ENCODE measurements at regions not wholly inside any gene's neighbourhood (a gene's known extent, or its start where the extent isn't known, plus 50 kb on each side); places are given as distances from the start of the nearest gene placed in this dataset.

DNA sequence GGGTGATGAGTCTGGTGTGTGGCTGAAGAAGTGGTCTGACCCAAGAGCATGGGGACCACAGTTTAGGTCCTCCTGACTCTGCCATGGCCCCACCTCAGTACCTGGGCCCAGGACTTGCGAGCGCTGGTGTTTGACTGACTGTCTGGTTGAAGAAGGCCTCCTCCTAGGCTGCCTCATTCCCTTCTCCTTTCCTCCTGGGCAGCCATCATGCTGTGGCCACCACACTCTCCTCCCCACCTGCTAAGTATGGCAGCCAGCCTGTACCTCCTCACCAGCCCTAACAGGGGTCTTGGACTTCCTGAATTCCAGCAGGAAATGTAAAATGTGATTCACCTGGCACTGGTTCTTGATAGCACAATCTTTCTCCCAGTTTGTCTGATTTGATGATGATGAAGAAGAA, 156.8 kb upstream of the GPR26 start:
- TF ChIP-seq, protein P1, sequence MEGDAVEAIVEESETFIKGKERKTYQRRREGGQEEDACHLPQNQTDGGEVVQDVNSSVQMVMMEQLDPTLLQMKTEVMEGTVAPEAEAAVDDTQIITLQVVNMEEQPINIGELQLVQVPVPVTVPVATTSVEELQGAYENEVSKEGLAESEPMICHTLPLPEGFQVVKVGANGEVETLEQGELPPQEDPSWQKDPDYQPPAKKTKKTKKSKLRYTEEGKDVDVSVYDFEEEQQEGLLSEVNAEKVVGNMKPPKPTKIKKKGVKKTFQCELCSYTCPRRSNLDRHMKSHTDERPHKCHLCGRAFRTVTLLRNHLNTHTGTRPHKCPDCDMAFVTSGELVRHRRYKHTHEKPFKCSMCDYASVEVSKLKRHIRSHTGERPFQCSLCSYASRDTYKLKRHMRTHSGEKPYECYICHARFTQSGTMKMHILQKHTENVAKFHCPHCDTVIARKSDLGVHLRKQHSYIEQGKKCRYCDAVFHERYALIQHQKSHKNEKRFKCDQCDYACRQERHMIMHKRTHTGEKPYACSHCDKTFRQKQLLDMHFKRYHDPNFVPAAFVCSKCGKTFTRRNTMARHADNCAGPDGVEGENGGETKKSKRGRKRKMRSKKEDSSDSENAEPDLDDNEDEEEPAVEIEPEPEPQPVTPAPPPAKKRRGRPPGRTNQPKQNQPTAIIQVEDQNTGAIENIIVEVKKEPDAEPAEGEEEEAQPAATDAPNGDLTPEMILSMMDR (IDR thresholded peaks at IDR 0.05): no peak
- no peak for TF ChIP-seq POLR2A (IDR thresholded peaks at IDR 0.05; ENCODE audit: low read depth)
- TF ChIP-seq POLR2AphosphoS5 (IDR thresholded peaks at IDR 0.05): no peak
